GM23248 (cell line): ENCODE measurements at regions not wholly inside any gene's neighbourhood (a gene's known extent, or its start where the extent isn't known, plus 50 kb on each side); places are given as distances from the start of the nearest gene placed in this dataset.

ENCODE experiments used
- DNase-seq: peaks from one replicate; pipeline ENCODE4 v3.0.0-alpha.2; 2015
- H2AFZ ChIP-seq: fragments of 200-600 bp; sonication (generic); 2 replicates; pipeline ENCODE4 v1.6.1; 2016; ENCODE audit warnings: antibody characterized with exemption
- H3F3A ChIP-seq: fragments of 200-600 bp; sonication (generic); 2 replicates; pipeline ENCODE4 v1.6.1; 2016; ENCODE audit warnings: mild to moderate bottlenecking, antibody characterized with exemption, mixed run types; ENCODE audit not compliant: insufficient read depth
- H3K27ac ChIP-seq: fragments of 200-600 bp; sonication (generic); 2 replicates; pipeline ENCODE4 v1.5.1; 2016; ENCODE audit warnings: mild to moderate bottlenecking
- H3K27me3 ChIP-seq: fragments of 200-600 bp; sonication (generic); replicated peaks from 2 replicates; pipeline ENCODE4 v1.6.1; 2016; ENCODE audit warnings: mild to moderate bottlenecking; ENCODE audit not compliant: insufficient read depth
- H3K36me3 ChIP-seq: fragments of 200-600 bp; sonication (generic); 2 replicates; pipeline ENCODE4 v1.6.1; 2016; ENCODE audit warnings: low read depth, mild to moderate bottlenecking
- H3K4me1 ChIP-seq: fragments of 200-600 bp; sonication (generic); 2 replicates; pipeline ENCODE4 v1.6.1; 2016; ENCODE audit warnings: mild to moderate bottlenecking; ENCODE audit not compliant: insufficient read depth
- H3K4me2 ChIP-seq: fragments of 200-600 bp; sonication (generic); one replicate; pipeline ENCODE4 v1.6.1; 2016; ENCODE audit warnings: mild to moderate bottlenecking; ENCODE audit not compliant: unreplicated experiment
- H3K4me3 ChIP-seq: fragments of 200-600 bp; sonication (generic); 2 replicates; pipeline ENCODE4 v1.5.1; 2016; ENCODE audit warnings: mild to moderate bottlenecking
- H3K79me2 ChIP-seq: fragments of 200-600 bp; sonication (generic); 2 replicates; pipeline ENCODE4 v1.6.1; 2016; ENCODE audit warnings: mild to moderate bottlenecking; ENCODE audit not compliant: insufficient read depth
- H3K9ac ChIP-seq: fragments of 200-600 bp; sonication (generic); 2 replicates; pipeline ENCODE4 v1.6.1; 2016; ENCODE audit warnings: mild to moderate bottlenecking
- H3K9me2 ChIP-seq: fragments of 200-600 bp; sonication (generic); 2 replicates; pipeline ENCODE4 v1.6.1; 2016; ENCODE audit warnings: mixed run types, mild to moderate bottlenecking, moderate library complexity; ENCODE audit not compliant: insufficient read depth
- H3K9me3 ChIP-seq: fragments of 200-600 bp; sonication (generic); one replicate; pipeline ENCODE4 v1.6.1; 2017; ENCODE audit warnings: low read depth
- H4K20me1 ChIP-seq: fragments of 200-600 bp; sonication (generic); 2 replicates; pipeline ENCODE4 v1.6.0; 2016; ENCODE audit not compliant: insufficient read depth
- EZH2 ChIP-seq: fragments of 200-600 bp; sonication (generic); IDR thresholded peaks from 2 replicates; pipeline ENCODE4 v1.6.1; 2018; ENCODE audit warnings: antibody characterized with exemption, mild to moderate bottlenecking; ENCODE audit not compliant: insufficient read depth, poor library complexity, severe bottlenecking
- EZH2phosphoT487 ChIP-seq: fragments of 200-600 bp; sonication (generic); IDR thresholded peaks from 2 replicates; pipeline ENCODE4 v1.6.1; 2018; ENCODE audit warnings: antibody characterized with exemption, moderate library complexity, mild to moderate bottlenecking, low read depth; ENCODE audit not compliant: insufficient read depth
- WGBS, 2 experiments: methylation state at CpG; one replicate each; pipeline ENCODE4 v1.1.6; 2015 to 2017; ENCODE audit warnings: low lambda C conversion rate in 2 of 2, low coverage in 1 of 2; ENCODE audit errors: missing lambda C conversion rate in 2 of 2; 5-methylcytosine and 5-hydroxymethylcytosine counted together
- in situ Hi-C: fragments of 300-500 bp; cut with MboI; formaldehyde crosslinking; loops from 2 replicates; pipeline ENCODE4 v1.15.0; 2020

- WGBS, 2 experiments = 29 to 36% methylated on average over 4 of the region's 4 CpGs
Observed at GRCh38 chr3:76177610-76178009, 392.3 kb upstream of the ZNF717 start.

GRCh38 chr3:76178412-76178811 lies 393.1 kb upstream of the ZNF717 start:
- in situ Hi-C loops = no loop called here
- Histone ChIP-seq H4K20me1 (no peaks in the 10 kb centered on the region), H2AFZ (no peak overlapping the region), H3K9me3 (no peaks in the 10 kb centered on the region), H3K36me3 (no peaks in the 10 kb centered on the region), H3K27me3 (no peaks in the 10 kb centered on the region), H3K4me2 (no peak overlapping the region), H3K27ac (no peak overlapping the region), H3F3A (no peaks in the 10 kb centered on the region), H3K79me2 (no peaks in the 10 kb centered on the region), H3K4me1 (no peaks in the 10 kb centered on the region), H3K4me3 (no peak overlapping the region), H3K9me2 (no peaks in the 10 kb centered on the region), H3K9ac (no peak overlapping the region)
- TF ChIP-seq EZH2 (no peak), EZH2phosphoT487 (no peak)
- DNase-seq = no peak
- WGBS, 2 experiments = 63 to 69% methylated on average over 3 of the region's 3 CpGs

More at GRCh38 chr3:76177610-76178009, 392.3 kb upstream of the ZNF717 start:
- H3K9me2 ChIP-seq = no peaks in the 10 kb centered on the region
- H3K27ac ChIP-seq = no peak overlapping the region
- H3K4me2 ChIP-seq = no peak overlapping the region
- no peak for DNase-seq
- H3F3A ChIP-seq = no peaks in the 10 kb centered on the region
- no peaks in the 10 kb centered on the region for H4K20me1 ChIP-seq
- no peaks in the 10 kb centered on the region for H3K79me2 ChIP-seq
- no peak overlapping the region for H2AFZ ChIP-seq
- in situ Hi-C loops = no loop called here
- H3K9ac ChIP-seq = no peak overlapping the region
- no peaks in the 10 kb centered on the region for H3K27me3 ChIP-seq
- no peaks in the 10 kb centered on the region for H3K36me3 ChIP-seq
- no peaks in the 10 kb centered on the region for H3K9me3 ChIP-seq
- TF ChIP-seq EZH2phosphoT487 (no peak), EZH2 (no peak)
- H3K4me1 ChIP-seq = no peaks in the 10 kb centered on the region
- no peak overlapping the region for H3K4me3 ChIP-seq

GRCh38 chr3:76181213-76181612 lies 395.9 kb upstream of the ZNF717 start:
- no peak overlapping the region for H2AFZ ChIP-seq
- H4K20me1 ChIP-seq = no peaks in the 10 kb centered on the region
- no peaks in the 10 kb centered on the region for H3K36me3 ChIP-seq
- WGBS, 2 experiments = 57 to 62% methylated on average over 2 of the region's 2 CpGs
- no peaks in the 10 kb centered on the region for H3K79me2 ChIP-seq
- TF ChIP-seq EZH2 (no peak), EZH2phosphoT487 (no peak)
- no peaks in the 10 kb centered on the region for H3K9me2 ChIP-seq
- no peaks in the 10 kb centered on the region for H3F3A ChIP-seq
- H3K9ac ChIP-seq = no peak overlapping the region
- in situ Hi-C loops = no loop called here
- H3K4me3 ChIP-seq = no peak overlapping the region
- DNase-seq = no peak
- no peaks in the 10 kb centered on the region for H3K4me1 ChIP-seq
- H3K27me3 ChIP-seq = no peaks in the 10 kb centered on the region
- no peaks in the 10 kb centered on the region for H3K9me3 ChIP-seq
- H3K27ac ChIP-seq = no peak overlapping the region
- H3K4me2 ChIP-seq = no peak overlapping the region

- H3K4me3 ChIP-seq = no peak overlapping the region
- no peaks in the 10 kb centered on the region for H3K36me3 ChIP-seq
- no peaks in the 10 kb centered on the region for H3K79me2 ChIP-seq
- no peaks in the 10 kb centered on the region for H3K4me1 ChIP-seq
- no peak for TF ChIP-seq EZH2
- TF ChIP-seq EZH2phosphoT487 = no peak
- no peak overlapping the region for H3K9ac ChIP-seq
- H3K9me3 ChIP-seq = no peaks in the 10 kb centered on the region
- DNase-seq = no peak
- 74 to 100% methylated on average over 1 of the region's 1 CpG for WGBS, 2 experiments
- H4K20me1 ChIP-seq = no peaks in the 10 kb centered on the region
- no peaks in the 10 kb centered on the region for H3K27me3 ChIP-seq
- no peak overlapping the region for H2AFZ ChIP-seq
- no peaks in the 10 kb centered on the region for H3K9me2 ChIP-seq
- in situ Hi-C loops = no loop called here
- no peak overlapping the region for H3K27ac ChIP-seq
- no peaks in the 10 kb centered on the region for H3F3A ChIP-seq
- H3K4me2 ChIP-seq = no peak overlapping the region
Observed at GRCh38 chr3:76198086-76198485, 412.7 kb upstream of the ZNF717 start.

- Histone ChIP-seq H3F3A (no peaks in the 10 kb centered on the region), H3K36me3 (no peaks in the 10 kb centered on the region), H3K27me3 (no peaks in the 10 kb centered on the region), H3K9ac (no peak overlapping the region), H3K9me2 (no peaks in the 10 kb centered on the region), H3K4me2 (no peak overlapping the region), H3K4me3 (no peak overlapping the region), H3K79me2 (no peaks in the 10 kb centered on the region), H4K20me1 (no peaks in the 10 kb centered on the region), H3K9me3 (no peaks in the 10 kb centered on the region), H2AFZ (no peak overlapping the region), H3K27ac (no peak overlapping the region), H3K4me1 (no peaks in the 10 kb centered on the region)
- in situ Hi-C loops = no loop called here
- peak; percentile 16 for DNase-seq
- TF ChIP-seq EZH2 (no peak), EZH2phosphoT487 (no peak)
- WGBS, 2 experiments = 6% methylated on average over 5 of the region's 5 CpGs
Observed at GRCh38 chr3:76199382-76199781, 414.0 kb upstream of the ZNF717 start.
